CD4-positive, alpha-beta T cell treated with Interferon alpha-2 for 1 hour (primary cell): ENCODE measurements at regions not wholly inside any gene's neighbourhood (a gene's known extent, or its start where the extent isn't known, plus 50 kb on each side); places are given as distances from the start of the nearest gene placed in this dataset.

Source experiments
- DNase-seq, 2 donors: peaks; one replicate each; pipeline ENCODE4 v3.0.0-alpha.2; 2020 to 2022

DNA sequence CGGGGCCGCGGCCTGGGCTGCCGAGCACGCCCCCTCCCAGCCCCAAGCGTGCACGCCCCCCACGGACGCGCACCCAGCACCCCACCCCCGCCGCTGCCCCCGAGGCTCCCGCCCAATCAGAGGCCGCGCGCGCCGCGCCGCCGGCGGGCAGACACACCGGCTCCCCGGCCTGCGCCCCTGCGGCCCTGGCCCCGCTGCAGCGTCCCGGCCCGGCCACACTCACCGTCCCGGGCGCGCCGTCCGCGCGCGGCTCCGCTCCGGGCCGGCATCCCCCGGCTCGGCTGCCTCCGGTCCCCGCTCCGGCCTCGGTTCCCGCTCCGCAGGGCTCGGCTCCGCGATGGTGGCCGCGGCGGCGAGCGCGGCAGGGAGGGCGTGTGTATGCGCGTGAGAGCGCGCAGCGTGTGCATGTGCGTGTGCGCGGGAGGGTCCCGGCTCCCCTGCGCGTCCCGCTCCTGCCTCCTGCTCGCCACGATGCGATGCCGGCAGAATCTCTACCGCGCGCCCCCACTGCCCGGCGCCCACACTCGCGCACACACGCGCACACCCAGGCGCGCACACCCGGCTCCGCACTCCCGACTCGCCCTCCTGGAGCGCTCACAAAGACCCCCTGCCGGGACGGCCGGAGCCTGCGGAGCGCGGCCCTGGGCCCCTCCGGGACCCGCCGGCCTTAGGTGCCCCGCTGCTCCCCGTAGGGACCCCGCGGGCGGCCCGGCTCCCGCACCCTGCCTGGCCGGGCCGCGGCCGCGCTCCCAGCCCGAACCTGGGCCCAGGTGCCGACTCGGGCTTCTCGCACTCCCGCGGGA is 186.5 kb upstream of the LINGO1 start:
- no peak for DNase-seq

DNA sequence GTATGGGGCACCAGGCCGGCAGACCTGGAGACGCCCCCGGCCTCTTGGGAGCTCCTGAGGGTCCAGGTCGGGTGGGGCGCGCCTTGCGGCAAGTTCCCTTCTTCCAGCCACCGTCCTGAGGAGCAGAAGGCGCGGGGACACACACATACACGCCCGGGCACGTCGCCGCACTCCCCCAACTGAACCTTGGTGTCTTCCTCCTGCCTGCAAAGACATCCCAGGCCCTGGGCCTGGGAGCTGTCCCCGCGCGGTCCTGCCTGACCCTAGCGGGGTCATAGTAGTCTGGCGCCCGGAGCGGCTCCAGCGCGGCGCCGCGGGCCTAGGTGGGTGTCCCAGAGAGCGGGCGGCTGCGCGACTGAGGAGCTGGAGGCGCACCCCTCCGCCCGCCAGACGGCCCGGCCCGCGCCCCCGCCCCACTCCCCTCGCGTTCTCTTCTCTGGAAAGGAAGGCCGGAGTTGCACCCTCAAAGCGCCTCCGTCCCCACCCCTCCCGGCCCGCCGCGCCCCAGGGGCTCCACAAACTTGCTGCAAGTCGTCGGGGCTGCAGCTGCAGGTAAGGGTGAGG is 185.9 kb upstream of the LINGO1 start:
- no peak for DNase-seq

DNA sequence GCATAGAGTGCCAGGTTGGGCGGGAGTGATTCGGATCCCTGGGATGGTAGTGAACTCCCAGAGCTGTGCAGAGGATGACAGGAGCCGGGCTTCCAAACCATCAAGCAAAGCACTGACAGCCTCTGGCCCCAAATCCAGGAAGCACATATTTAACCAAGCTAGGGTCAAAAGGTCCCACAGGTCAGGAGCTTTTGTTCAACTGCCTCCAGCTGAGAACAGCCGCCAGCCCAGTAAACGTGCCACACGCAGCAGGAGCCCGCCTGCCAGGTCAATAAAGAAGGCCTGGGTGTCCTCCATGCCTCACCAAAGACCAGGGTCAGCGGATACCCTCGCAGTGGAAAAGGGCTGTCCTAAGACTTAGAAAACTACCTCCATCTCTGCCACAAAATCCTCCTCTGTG is 184.7 kb upstream of the LINGO1 start:
- no peak for DNase-seq

DNA sequence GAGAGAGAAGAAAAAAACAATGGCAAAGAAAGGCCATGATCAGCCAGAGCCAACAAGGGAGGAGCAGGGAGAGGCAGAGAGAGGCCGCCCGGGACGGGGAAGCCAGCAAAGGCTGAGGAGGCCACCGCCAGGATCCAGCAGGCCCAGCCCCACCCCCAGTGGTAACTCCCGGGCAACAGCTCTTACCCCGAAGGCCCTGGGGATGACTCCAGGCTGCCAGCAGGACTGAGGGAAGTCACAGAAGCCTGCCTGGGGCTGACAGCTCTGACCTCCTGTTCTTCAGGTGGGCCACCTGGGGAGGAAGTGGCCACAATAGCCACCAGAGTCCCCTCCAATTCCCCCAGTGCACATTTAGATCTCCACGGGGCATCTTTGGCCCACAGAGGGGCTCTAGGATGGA is 184.3 kb upstream of the LINGO1 start:
- no peak for DNase-seq

DNA sequence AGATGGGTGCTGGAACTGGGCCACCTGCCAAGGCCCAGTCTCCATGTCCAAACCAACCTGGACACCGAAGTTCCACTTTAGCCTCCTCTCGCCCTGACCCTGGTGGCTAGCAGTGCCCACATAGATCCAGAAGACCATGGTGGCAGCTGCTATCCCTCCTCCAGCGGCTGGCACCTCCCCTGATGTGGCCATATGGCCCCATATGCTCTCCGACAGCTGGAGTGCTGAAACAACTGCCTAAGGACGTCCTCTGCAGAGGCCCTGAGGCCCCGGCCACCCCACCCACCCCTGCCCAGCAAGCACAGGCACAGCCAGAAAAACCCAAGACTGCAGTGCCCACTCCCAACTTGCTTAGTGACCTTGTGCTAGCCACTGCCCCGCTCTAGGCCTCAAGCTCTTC is 182.3 kb upstream of the LINGO1 start:
- no peak for DNase-seq

DNA sequence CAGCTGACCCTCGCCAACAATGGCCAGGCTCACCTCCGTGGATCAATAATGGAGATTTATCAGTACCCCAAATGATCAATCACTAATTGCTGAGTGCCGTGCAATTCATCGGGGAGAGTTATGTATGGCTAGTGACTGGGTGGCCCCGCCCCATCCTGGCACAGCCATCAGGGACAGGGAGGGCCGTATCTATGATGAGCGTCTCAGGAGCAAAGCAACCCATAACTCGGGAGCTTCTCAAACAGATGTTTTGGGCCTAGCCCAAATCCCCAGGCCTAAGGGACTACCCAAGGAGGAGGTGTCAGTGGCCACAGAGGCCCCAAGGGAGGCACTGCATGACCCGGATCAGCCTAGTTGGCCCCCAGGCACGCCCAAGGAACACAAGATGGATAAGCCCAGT is 180.0 kb upstream of the LINGO1 start:
- DNase-seq: no peak

DNA sequence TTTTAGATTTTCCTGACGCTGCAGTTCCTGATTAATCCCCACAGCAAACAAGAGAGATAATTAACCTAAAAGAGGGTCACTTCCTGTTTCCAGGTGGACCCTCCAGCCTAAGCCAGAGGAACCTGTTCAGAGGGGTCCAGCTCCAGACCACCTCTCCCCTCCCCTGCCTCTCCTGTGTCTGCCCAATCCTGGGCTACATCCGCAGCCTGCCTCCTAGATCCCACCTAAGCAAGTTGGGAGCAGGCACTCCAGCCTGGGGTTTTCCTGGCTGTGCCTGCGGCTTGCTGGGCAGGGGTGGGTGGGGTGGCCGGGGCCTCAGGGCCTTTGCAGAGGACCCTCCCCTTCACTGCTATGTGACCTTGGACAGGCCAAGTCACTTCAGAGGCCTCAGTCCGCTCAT is 178.6 kb upstream of the LINGO1 start:
- no peak for DNase-seq

DNA sequence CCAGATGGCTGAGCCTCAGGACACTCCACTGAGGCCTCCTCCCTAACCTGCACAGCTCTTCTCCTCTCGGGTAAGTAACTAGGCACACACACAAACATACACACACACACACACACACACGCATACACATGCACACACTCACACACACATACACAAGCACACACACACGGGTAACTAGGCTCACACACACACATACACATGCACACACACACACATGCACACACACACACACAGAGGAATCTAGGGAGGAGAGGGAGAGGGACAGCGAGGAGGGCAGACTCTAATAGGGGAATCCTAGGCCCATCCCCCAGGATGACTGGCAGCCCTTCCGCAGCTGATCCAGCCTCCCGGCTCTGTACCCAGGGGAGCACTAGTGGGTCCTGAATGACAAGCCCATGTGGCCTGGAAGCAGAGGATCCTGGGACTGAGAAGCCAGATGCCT is 177.4 kb upstream of the LINGO1 start:
- DNase-seq: no peak

DNA sequence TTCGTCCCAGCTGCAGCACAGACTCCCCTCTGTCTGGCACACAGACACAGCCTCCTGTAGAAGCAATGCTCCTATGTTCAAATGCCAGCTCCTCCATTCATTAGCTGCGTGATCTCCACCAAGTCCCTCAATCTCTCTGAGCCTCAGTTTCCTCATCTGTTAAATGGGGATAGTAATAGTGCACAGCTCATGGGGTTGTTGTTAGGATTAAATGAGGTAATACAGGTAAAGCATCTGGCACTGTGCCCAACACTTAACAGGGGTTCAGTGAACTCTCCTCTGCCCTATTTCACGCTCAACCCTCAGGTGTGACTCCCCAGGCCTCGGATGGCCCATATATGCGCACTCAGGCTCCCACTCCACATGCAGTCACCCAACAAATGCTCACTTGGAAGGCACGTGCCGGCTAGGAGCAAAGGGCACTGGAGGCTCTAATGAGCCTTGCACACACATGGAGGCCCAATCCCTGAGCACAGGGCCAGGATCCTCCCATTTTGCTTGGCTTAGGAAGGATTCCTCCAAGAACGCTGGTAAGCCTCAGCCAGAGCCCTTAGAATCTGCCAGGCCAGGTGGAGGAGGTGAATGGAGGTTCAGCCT is 176.0 kb upstream of the LINGO1 start:
- DNase-seq: no peak

DNA sequence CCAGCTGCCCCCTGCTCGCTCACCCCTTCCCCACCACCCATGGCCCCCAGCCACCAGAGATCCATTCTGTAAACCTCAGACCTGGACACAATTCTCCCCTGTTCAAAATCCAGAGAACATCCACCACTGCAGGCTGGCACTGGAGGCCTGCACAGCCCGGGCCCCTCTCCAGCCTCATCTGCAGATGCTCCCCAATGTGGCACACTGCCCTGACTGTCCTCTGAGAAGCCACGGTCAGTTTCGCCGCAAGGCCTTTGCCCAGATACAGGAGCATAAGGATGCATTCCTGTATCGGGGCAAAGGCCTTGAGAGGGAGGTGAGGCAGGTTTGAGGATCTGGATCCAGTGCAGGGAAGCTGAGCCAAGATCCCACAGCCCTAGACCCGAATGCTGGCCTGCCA is 175.4 kb upstream of the LINGO1 start:
- no peak for DNase-seq

DNA sequence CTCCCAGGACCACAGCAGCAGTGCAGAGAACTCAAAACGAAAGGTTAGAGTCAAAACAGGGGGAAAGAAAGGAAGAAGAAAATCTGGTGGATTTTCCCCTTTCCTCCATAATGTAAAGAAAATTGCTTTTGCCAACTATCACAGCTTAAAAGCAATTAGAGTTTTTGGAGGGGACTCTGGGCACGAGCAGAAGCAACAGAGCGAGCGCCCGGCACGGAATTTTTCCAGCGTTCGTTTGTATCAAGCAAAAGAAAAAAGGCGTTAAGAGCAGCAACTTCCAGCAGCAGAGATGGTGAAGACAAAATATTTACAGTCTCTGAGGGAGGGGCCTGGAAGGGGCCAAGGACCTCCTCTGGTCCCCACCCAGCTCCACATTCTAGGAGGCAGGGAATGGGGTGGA is 174.9 kb upstream of the LINGO1 start:
- no peak for DNase-seq

DNA sequence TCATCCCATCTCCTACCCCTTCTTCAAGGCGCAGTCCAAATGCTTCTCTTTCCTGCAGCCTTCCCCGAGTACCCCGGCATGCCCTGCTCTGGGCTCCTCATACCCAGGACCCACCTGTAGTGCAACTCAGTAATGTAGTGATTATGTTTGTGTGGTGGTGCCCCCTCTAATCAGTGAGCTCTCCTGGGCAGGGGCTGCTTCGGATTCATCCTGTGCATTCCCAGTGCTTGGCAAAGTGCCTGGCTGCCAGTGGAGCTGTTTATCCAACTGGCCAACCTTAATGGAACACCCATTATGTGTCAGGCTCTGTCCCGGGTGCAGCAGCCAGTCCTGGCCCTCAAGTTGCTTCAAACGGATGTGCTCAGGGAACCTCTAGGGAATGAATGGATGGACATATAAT is 174.4 kb upstream of the LINGO1 start:
- DNase-seq: no peak

DNA sequence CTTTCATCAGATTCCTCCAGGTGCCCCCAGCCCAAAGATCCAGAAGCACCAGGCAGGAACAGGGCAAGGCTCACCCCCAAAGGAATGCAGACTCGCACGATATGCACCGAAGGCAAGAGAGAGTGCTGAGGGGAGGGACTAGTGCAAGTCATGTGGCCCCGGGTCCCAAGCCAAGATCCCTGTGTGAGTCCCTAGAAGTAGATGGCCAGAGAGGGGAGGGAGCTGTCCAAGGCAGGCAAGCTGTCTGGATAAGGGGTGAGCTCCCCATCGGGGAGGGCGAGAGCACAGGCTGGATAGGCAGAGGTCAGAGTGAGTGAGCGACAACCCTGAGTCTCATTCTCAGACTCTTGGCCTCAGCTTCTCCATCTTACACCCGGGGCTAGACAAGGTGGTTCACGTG is 171.5 kb upstream of the LINGO1 start:
- no peak for DNase-seq

DNA sequence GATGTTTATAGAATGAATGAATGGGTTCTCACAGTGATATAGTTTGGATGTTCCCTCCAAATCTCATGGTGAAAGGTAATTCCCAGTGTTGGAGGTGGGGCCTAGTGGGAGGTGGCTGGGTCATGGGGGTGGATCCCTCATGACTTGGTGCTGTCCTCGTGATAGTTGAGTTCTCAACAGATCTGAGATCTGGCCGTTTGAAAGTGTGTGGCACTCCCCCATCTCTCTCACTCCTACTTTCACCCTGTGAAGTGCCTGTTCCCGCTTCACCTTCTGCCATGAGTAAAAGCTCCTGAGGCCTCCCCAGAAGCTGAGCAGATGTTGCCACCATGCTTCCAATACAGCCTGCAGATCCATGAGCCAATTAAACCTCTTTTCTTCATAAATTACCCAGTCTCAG is 170.8 kb upstream of the LINGO1 start:
- DNase-seq: no peak

DNA sequence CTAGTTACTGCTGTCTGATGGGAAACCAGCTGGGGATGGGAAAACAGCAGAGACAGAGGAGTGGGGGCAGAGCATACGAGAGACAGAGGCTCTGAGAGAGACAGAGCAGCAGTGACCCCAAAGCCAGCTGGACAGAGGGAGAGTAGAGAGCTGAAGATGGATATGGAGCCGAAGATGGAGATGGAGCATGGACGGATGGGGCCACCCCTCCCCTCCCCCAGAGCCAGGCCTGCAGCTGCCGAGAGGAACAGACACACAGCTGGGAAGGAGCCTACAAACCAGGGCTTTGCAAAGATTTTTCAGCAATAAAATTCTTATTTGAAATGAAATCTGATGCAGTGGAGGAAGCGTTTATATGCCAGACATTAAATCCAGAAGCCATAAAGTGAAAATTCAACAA is 167.6 kb upstream of the LINGO1 start:
- no peak for DNase-seq

DNA sequence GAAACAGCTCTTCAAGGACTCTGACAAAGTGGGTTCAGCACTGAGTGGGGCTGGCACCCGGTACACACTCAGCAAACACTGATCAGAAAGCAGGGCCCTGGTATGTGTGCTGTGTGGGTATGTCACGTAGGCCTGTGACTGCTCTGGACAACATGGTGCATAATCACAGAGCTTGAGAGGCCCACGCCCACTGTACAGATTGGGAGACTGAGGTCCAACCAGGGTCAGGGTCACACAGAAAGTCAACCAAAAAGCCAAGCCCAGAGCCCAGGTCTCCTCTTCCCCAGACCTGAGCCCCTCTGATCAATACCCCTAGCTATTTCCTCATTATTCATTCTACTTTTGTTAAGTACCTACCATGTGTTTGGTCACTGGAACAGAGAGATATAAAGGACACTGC is 166.1 kb upstream of the LINGO1 start:
- DNase-seq: no peak

DNA sequence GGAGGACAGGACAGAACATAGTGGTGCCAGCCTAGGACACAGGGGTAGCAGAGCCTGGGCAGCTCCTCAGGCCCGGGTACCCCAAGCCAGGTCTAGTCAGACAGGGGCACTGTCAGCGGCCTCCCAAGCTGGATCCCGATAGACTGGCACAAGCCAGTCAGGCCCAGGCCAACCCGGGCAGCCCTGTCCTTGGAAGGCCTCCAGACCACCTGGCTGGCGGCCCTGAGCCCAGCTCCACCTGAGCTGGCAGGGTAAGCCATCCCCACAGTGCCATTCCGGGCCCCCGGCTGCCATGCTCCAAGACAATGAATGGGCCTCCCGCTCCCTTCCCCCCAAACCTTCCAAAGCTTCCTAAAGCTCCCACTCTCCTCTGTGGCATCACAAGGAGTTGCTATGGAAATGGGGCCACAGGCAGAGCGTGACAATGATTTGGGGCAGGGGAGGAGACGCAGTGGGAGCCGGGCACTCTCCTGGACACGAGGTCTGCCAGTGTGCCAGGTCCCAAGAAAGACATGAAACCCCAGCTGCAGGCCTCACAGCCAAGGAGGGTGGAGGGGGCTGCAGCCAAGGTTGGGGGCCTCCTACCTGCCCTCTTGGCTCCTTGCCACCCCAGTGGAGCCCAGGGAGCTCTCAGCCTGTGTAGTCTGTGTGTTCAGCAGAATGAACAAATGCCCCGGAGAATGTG is 165.6 kb upstream of the LINGO1 start:
- DNase-seq: no peak

DNA sequence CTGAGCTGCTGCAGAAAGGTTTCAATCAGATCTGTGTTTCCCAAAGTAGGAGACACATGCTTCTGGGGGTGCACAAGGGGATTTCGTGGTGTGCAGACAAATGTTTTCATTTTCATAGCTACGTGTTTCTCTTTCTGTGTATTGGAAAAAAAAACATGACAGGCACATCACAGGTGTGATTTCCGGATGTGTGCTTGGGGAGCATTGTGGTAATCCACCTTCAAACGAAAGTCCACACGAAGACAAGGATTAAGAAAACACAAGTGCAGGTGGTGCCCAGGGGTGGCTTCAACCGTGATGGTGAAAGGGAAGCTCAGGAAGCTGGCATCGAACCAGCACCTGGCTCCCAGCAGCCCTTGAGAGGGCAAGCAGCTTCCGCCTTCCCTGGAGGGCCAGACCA is 164.6 kb upstream of the LINGO1 start:
- DNase-seq: no peak

DNA sequence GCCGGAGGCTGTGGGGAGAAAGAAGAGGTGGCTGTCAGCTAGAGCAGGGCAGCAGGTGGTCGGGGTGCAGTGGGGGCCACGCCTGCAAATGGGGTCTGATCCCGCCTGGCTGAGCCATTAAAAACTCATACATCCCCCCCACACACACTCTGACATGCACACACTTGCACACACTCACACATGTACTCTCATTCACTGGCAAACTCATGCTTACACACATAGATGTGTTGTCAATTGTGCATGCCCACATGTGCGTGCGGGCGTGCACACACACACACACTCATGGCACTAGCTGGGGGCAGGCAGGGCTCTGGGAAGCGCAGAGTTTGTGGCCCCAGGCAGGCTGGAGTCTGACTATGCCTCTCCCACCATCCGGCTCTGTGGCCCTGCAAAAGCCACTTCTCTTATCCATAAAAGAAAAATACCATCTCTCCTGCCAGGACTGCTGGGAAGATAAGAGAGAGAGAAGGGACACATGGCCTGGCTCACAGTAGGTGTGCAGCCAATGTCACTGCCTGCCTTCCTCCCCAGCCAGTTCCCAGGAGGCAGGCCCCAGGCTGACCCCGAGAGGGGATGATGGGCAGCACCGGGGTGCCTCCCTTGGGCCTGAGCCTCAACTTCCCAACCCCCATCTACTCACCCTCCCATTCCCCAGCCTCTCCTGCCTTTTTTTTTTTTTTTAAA is 163.5 kb upstream of the LINGO1 start:
- no peak for DNase-seq

DNA sequence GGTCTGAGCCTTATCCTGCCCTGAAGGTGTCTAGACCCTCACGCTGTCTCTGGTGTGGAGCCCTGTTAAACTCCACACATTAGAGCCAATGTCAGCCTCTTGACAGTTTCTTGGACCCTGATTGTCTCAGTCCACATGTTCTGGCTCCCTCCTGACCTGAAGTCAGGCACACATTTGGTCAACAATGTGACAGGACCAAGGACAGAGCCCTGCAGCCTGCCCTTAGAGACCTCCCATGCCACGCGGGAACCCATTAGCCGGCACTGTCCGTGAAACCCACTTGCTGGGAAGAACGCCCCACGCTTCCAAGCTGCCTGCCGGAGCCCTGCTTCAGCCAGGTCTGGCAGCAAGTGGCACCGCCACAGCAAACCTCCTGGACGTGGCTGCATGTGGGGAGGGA is 162.7 kb upstream of the LINGO1 start:
- DNase-seq: no peak

DNA sequence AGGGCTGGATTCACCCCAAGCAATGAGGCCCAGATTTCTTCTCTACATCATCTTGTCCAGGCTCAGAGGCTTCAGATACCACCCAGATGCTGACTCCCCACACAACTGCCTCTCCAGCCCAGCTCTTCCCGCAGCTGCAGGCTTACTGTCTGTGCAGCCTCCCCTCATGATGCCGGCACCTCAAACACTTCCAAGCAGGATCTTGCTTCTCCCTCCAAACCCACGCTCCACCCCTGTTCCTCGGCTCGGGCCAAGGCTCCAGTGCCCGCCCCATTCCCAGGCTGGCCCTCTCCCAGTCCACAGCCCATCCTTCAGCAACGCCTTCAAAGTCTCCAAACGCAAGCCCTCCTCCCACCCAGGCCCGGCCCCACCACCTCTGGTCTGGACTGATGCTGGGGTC is 159.2 kb upstream of the LINGO1 start:
- no peak for DNase-seq

DNA sequence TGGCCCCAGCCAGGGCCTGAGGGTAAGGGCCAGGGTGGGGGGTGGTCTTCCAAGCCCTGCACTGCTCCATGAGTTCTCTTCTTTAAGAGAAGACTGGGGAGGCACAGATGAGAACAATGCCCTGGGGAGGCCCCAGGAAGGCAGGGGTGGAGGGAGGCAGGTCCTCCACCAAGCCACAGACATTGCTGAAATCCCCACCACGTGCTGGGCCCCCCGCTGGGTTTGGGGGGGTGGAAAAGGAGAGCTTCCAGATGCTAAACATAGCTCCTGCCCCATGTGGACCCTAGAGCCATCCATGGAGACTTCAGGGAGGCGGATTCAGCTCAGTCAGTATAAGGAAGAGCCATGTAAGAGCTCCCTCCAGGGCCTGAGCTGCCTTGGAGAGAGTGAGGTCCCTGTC is 157.8 kb upstream of the LINGO1 start:
- no peak for DNase-seq

DNA sequence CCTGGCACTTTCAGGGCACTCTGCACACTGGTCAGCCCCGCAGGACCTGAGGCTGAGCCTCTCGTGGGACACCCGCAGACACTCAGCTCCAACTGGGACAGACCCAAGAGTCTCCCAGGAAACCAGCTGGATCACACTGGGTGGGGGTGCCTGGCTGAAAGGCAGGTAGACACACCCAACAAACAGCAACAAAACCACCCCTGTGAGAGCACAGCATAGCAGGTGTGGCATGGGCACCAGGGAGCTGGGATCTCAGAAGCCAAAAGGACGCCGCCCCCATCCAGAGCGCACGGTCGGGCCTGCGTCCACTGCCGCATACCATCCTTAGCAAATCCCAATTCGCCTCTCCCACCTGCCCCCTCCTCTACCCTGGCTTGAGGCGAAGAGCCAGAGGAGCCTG is 154.2 kb upstream of the LINGO1 start:
- DNase-seq: no peak
